Breast epithelium (tissue), 3 donors: ENCODE measurements at regions not wholly inside any gene's neighbourhood (a gene's known extent, or its start where the extent isn't known, plus 50 kb on each side); places are given as distances from the start of the nearest gene placed in this dataset.

Experiments
- CTCF ChIP-seq, 3 donors: fragments of 450-650 bp; IDR thresholded peaks; one replicate each; pipeline ENCODE4 v1.5.1; 2016 to 2017; ENCODE audit warnings: antibody characterized with exemption in 3 of 3, mild to moderate bottlenecking in 3 of 3, moderate library complexity in 3 of 3
- POLR2AphosphoS5 ChIP-seq, 3 donors: sonication (generic); formaldehyde crosslinking; IDR thresholded peaks; one replicate each; pipeline ENCODE4 v1.6.1; 2017; ENCODE audit warnings: antibody characterized with exemption in 3 of 3

- TF ChIP-seq CTCF (IDR thresholded peaks at IDR 0.05) (no peak), POLR2AphosphoS5 (IDR thresholded peaks at IDR 0.05) (no peak)
Observed at GRCh38 chr7:149654588-149654987, 118.8 kb downstream of the ZNF467 start.
